Panc1 (cell line): ENCODE measurements at regions not wholly inside any gene's neighbourhood (a gene's known extent, or its start where the extent isn't known, plus 50 kb on each side); places are given as distances from the start of the nearest gene placed in this dataset.

Source experiments
- CTCF ChIP-seq: fragments of 450-650 bp; IDR thresholded peaks from 2 replicates; pipeline ENCODE4 v1.5.1; 2017; ENCODE audit warnings: mild to moderate bottlenecking
- POLR2AphosphoS5 ChIP-seq: IDR thresholded peaks from 2 replicates; pipeline ENCODE4 v1.6.1; 2012; ENCODE audit warnings: mild to moderate bottlenecking, low read depth, low read length, moderate library complexity
- REST ChIP-seq, 2 experiments: IDR thresholded peaks; 2 replicates each; pipeline ENCODE4 v1.6.1; 2011 to 2012; ENCODE audit warnings: low read depth in 2 of 2, control low read depth in 1 of 2, low read length in 1 of 2, mild to moderate bottlenecking in 1 of 2, moderate library complexity in 1 of 2; ENCODE audit not compliant: insufficient read depth in 1 of 2
- TCF7L2 ChIP-seq: IDR thresholded peaks from 2 replicates; pipeline ENCODE4 v1.6.1; 2011; ENCODE audit warnings: mild to moderate bottlenecking, low read depth, low read length, inconsistent platforms

GRCh38 chr3:69674752-69675151 lies 64.5 kb upstream of the MITF start:
- no peak for TF ChIP-seq CTCF
- no peak for TF ChIP-seq POLR2AphosphoS5
- TF ChIP-seq TCF7L2 = no peak
- no peak for TF ChIP-seq REST (IDR thresholded peaks at IDR 0.05; ENCODE audit: insufficient read depth in 1 of 2, low read depth in 2 of 2, low read length in 1 of 2)
